Activated naive CD4-positive, alpha-beta T cell treated with anti-CD3 and anti-CD28 coated beads, Interleukin-2, amount 50 U/mL, for 72 hours (primary cell): ENCODE measurements at regions not wholly inside any gene's neighbourhood (a gene's known extent, or its start where the extent isn't known, plus 50 kb on each side); places are given as distances from the start of the nearest gene placed in this dataset.

Source experiments
- ATAC-seq, 2 donors: fragments of 150-1000 bp; cut with Tn5 transposase; 2 replicates each; pipeline ENCODE4 v1.10.0; 2021; ENCODE audit warnings: mild to moderate bottlenecking in 2 of 2, moderate library complexity in 2 of 2
- DNase-seq, 2 donors: peaks; one replicate each; pipeline ENCODE4 v3.0.0; 2021 to 2022; ENCODE audit warnings: low spot score in 2 of 2
- H3K27ac Mint-ChIP-seq, 2 donors: one replicate each; pipeline ENCODE4 v1.8.0; 2022; ENCODE audit warnings: mild to moderate bottlenecking in 2 of 2, mixed read lengths in 2 of 2
- H3K36me3 Mint-ChIP-seq, 2 donors: one replicate each; pipeline ENCODE4 v1.8.0; 2022; ENCODE audit warnings: mixed read lengths in 2 of 2
- H3K9me3 Mint-ChIP-seq, 2 donors: one replicate each; pipeline ENCODE4 v1.8.0; 2022; ENCODE audit warnings: mixed read lengths in 2 of 2

DNA sequence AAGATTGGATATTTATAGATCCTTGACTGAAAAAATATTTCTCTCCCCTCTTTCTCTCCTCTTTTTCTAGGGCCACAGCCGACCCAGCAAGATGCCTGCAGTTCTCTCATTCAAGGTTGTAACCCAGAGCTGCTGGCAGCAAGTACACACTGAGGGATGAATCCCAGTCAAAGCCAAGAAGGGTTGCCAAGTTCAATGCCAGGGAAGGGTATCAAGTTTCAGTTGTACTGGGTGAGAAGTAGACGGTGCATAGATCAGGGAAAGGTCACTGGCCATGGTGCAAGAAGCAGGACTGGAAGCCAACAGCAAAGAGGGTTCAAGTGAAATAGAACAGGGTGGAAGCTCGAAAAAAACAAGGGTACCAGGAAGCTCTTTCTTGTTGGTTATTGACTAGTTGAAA lies 170.2 kb downstream of the NRP2 start:
- DNase-seq (no peak), ATAC-seq (no peak)
- Mint-ChIP-seq H3K36me3 (no peaks in the 10 kb centered on the region), H3K27ac (no peak overlapping the region), H3K9me3 (no peaks in the 10 kb centered on the region)

DNA sequence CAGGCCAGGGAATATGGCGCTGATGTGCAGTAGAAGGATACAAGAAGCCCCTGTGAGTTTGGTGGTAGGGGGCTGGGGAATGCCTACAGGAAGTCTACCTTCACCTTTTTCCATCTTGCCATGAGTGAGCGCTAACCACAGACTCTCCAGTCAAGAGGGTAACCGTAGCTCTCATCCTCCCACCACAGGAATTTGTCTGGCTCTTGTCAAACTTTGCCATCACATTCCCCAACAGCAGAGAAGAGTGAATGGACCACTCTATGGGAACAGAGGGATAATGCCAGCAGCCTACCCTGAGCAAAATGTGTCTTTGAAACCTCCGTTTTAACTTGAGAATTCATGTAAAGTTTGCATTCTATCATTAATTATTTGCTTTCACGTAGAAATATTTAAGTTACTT lies 168.3 kb downstream of the NRP2 start:
- no peak for ATAC-seq
- H3K27ac Mint-ChIP-seq = no peak overlapping the region
- H3K9me3 Mint-ChIP-seq = no peaks in the 10 kb centered on the region
- no peaks in the 10 kb centered on the region for H3K36me3 Mint-ChIP-seq
- DNase-seq = no peak

DNA sequence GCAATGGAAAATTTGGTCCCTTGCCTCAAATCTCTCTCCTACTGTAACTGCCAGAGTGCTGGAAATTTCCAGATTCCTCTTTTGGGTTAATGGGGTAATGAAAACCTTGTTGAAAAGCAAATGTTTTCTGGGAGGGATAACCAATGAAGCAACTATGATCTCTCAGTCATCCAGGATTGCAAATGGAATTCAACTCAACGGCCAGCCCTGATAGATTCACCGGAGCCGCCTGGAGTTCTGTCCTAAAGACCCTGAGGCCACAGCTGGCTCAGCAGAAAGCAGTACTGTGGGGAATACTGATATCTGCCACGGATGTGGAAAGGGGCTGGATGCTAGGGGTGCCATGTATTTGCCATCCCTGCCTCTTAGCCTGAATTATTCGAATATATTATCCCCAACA lies 167.8 kb downstream of the NRP2 start:
- Mint-ChIP-seq H3K36me3 (no peaks in the 10 kb centered on the region), H3K9me3 (no peaks in the 10 kb centered on the region), H3K27ac (no peak overlapping the region)
- DNase-seq (no peak), ATAC-seq (no peak)

DNA sequence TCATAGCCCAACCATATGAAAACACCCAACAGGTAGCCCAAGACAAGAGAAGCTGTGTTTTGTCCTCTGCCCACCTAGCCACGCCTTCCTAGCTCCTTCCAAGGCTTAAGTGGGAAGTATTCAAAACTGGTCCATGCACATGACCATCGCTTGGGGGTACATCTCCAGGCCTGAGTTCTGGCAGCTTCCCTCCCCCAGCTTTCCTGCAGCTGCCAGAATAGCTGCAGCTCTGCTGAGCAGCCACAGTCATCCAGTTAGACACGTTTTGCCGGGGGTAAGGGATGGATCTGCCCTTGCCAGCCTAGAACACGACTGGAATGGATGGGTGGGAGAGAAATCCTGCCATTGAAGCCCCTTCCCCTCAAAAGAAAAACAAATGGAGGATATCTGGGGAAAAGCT lies 166.8 kb downstream of the NRP2 start:
- no peaks in the 10 kb centered on the region for H3K9me3 Mint-ChIP-seq
- no peak for ATAC-seq
- H3K27ac Mint-ChIP-seq = no peak overlapping the region
- DNase-seq = no peak
- no peaks in the 10 kb centered on the region for H3K36me3 Mint-ChIP-seq

DNA sequence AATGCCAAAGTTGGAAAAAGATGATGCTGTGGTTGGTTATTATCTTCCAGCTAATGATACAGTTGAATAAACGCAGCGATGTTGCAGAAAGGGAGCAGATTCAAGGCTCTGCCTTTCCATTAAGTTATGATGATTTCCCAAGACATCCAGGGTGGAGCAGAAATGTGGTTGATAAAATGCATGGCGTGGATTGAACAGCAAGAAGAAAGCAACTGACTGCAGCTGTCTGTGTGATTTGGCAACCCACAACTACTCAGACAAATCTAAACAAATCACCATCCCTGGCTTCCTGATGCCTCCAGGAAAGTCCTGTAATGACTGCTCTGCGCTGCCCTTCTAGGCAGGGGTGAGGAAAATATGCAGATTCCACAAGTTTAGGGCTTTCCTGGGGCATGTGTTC lies 166.3 kb downstream of the NRP2 start:
- ATAC-seq = no peak
- H3K36me3 Mint-ChIP-seq = no peaks in the 10 kb centered on the region
- H3K27ac Mint-ChIP-seq = no peak overlapping the region
- DNase-seq = no peak
- no peaks in the 10 kb centered on the region for H3K9me3 Mint-ChIP-seq
